HepG2 (cell line): ENCODE measurements at regions not wholly inside any gene's neighbourhood (a gene's known extent, or its start where the extent isn't known, plus 50 kb on each side); places are given as distances from the start of the nearest gene placed in this dataset.

ENCODE experiments used
- ATAC-seq: fragments of 200-7000 bp; cut with Tn5 transposase; 3 replicates; pipeline ENCODE4 v1.9.1; 2020; ENCODE audit warnings: mild to moderate bottlenecking, moderate library complexity
- BruUV-seq: library from RNA; stranded (reverse); fragments of 400-500 nt; replicated peaks from 2 replicates; lab custom pipeline; 2021; lab: Mats Ljungman, UMichigan
- CTCF ChIA-PET: fragments of 300-600 bp; formaldehyde crosslinking; extraction: SDS; loops from one replicate; lab custom pipeline; 2021; ENCODE audit warnings: low total read pairs, inconsistent platforms, low intra/inter-chr PET ratio; lab: Yijun Ruan, JAX
- POLR2A ChIA-PET: fragments of 350-600 bp; sonication (Branson Sonifier 250); formaldehyde crosslinking; loops from one replicate; lab custom pipeline; 2020; ENCODE audit warnings: antibody characterized with exemption, inconsistent platforms; lab: Yijun Ruan, JAX
- DNase-seq: peaks from one replicate; pipeline ENCODE4 v3.0.0-alpha.2; 2015; ENCODE audit warnings: low spot score
- FAIRE-seq: peaks from 3 replicates; lab custom pipeline; 2011; peaks lifted over from hg19 to GRCh38; lab: Jason Lieb, UNC
- H2AFZ ChIP-seq: one replicate; pipeline ENCODE4 v1.6.1; 2011; ENCODE audit warnings: low read length, inconsistent platforms
- H3K27ac ChIP-seq: fragments of 300-600 bp; 3 replicates; pipeline ENCODE4 v1.8.0; 2011; ENCODE audit warnings: mixed run types, mild to moderate bottlenecking, mixed read lengths, low read length, inconsistent platforms; ENCODE audit not compliant: insufficient read depth; ENCODE audit errors: extremely low read length
- H3K27me3 ChIP-seq, 2 experiments: fragments of 200-600 bp in 1 of 2; 2 replicates in 1 of 2; 3 replicates in 1 of 2; pipeline versions ENCODE4 v1.6.0 to v1.8.0; 2011; ENCODE audit warnings: low read length in 2 of 2, mild to moderate bottlenecking in 2 of 2, moderate library complexity in 2 of 2, inconsistent platforms in 1 of 2; ENCODE audit not compliant: insufficient read depth in 2 of 2, control insufficient read depth in 1 of 2
- H3K36me3 ChIP-seq, 2 experiments: fragments of 200-600 bp in 1 of 2; replicated peaks in 1 of 2; 2 replicates in 1 of 2; 3 replicates in 1 of 2; pipeline versions ENCODE4 v1.5.1 to v1.8.0; 2011; ENCODE audit warnings: low read length in 2 of 2, inconsistent platforms in 1 of 2; ENCODE audit not compliant: insufficient read depth in 2 of 2, control insufficient read depth in 1 of 2
- H3K4me1 ChIP-seq: 2 replicates; pipeline ENCODE4 v1.5.1; 2012; ENCODE audit warnings: low read length, inconsistent platforms; ENCODE audit not compliant: insufficient read depth
- H3K4me2 ChIP-seq: 2 replicates; pipeline ENCODE4 v1.6.0; 2011; ENCODE audit warnings: low read depth, low read length, inconsistent platforms
- H3K4me3 ChIP-seq, 3 experiments: fragments of 200-600 bp in 1 of 3; sonication (generic), shearing (Covaris generic) in 1 of 3; replicated peaks in 1 of 3; 2 replicates each; pipeline ENCODE4 v1.5.1; 2011 to 2016; ENCODE audit warnings: low read length in 3 of 3, inconsistent platforms in 2 of 3, low read depth in 2 of 3, mild to moderate bottlenecking in 2 of 3, control low read depth in 1 of 3, mixed read lengths in 1 of 3; ENCODE audit not compliant: insufficient read depth in 1 of 3
- H3K79me2 ChIP-seq: one replicate; pipeline ENCODE4 v1.6.1; 2011; ENCODE audit warnings: low read length, inconsistent platforms; ENCODE audit not compliant: insufficient read depth
- H3K9ac ChIP-seq: 2 replicates; pipeline ENCODE4 v1.6.0; 2011; ENCODE audit warnings: mild to moderate bottlenecking, low read depth, low read length, inconsistent platforms; ENCODE audit not compliant: insufficient read depth
- H3K9me3 ChIP-seq: 2 replicates; pipeline ENCODE4 v1.5.1; 2012; ENCODE audit warnings: mild to moderate bottlenecking, low read length
- H4K20me1 ChIP-seq: 2 replicates; pipeline ENCODE4 v1.6.0; 2011; ENCODE audit warnings: inconsistent platforms, mild to moderate bottlenecking, low read length, moderate library complexity; ENCODE audit not compliant: insufficient read depth
- ARID3A ChIP-seq: IDR thresholded peaks from 2 replicates; pipeline ENCODE4 v1.6.1; 2012; ENCODE audit warnings: low read depth, low read length, improper control_type of control experiment
- CEBPB ChIP-seq: IDR thresholded peaks from 2 replicates; pipeline ENCODE4 v1.6.1; 2011; ENCODE audit warnings: low read depth, low read length, improper control_type of control experiment, borderline replicate concordance
- POGZ ChIP-seq: sonication (generic); formaldehyde crosslinking; IDR thresholded peaks from 2 replicates; pipeline ENCODE4 v1.4.0; 2020; ENCODE audit warnings: mild to moderate bottlenecking, missing genetic modification reagents
- RAD51 ChIP-seq: fragments of 450-650 bp; IDR thresholded peaks from 2 replicates; pipeline ENCODE4 v1.6.1; 2016; ENCODE audit warnings: borderline replicate concordance
- SAP130 ChIP-seq: IDR thresholded peaks from 2 replicates; pipeline ENCODE4 v1.6.1; 2016; ENCODE audit warnings: low read depth
- ZFP82 ChIP-seq: sonication (generic); formaldehyde crosslinking; IDR thresholded peaks from 2 replicates; pipeline ENCODE4 v1.5.1; 2020; ENCODE audit warnings: mild to moderate bottlenecking, missing genetic modification reagents, borderline replicate concordance
- ZNF224 ChIP-seq: sonication (generic); formaldehyde crosslinking; IDR thresholded peaks from 2 replicates; pipeline ENCODE4 v1.5.0; 2020; ENCODE audit warnings: mild to moderate bottlenecking, missing genetic modification reagents
- ZNF354B ChIP-seq: sonication (generic); formaldehyde crosslinking; IDR thresholded peaks from 2 replicates; pipeline ENCODE4 v1.8.0; 2022; ENCODE audit warnings: mild to moderate bottlenecking, missing genetic modification reagents
- ZNF430 ChIP-seq: sonication (generic); formaldehyde crosslinking; IDR thresholded peaks from 2 replicates; pipeline ENCODE4 v1.9.0; 2021; ENCODE audit warnings: mild to moderate bottlenecking, missing genetic modification reagents
- ZNF589 ChIP-seq: sonication (generic); formaldehyde crosslinking; conservative IDR thresholded peaks from 2 replicates; pipeline ENCODE4 v1.8.0; 2022; ENCODE audit warnings: mild to moderate bottlenecking, moderate library complexity, missing genetic modification reagents
- ZNF747 ChIP-seq: sonication (generic); formaldehyde crosslinking; IDR thresholded peaks from 2 replicates; pipeline ENCODE4 v1.8.1; 2023; ENCODE audit warnings: missing genetic modification reagents, mild to moderate bottlenecking, borderline replicate concordance
- WGBS: methylation state at CpG from one replicate; pipeline ENCODE4 v1.1.6; 2017; ENCODE audit warnings: low lambda C conversion rate; 5-methylcytosine and 5-hydroxymethylcytosine counted together
- in situ Hi-C: cut with HindIII; loops from 2 replicates; pipeline ENCODE4 v1.10.0; 2017; ENCODE audit warnings: low pct_unique_long_range_greater_than_20kb; ENCODE audit not compliant: extremely low pct_ligation_motif_present
- intact Hi-C: fragments of 100-400 bp; cut with micrococcal nuclease; formaldehyde crosslinking; loops from one replicate; pipeline ENCODE4 v1.10.0; 2022; ENCODE audit not compliant: unreplicated experiment
- TF ChIP-seq, protein P1 (sequence below): sonication (generic); formaldehyde crosslinking; IDR thresholded peaks from 2 replicates; pipeline ENCODE4 v1.5.0; 2020; ENCODE audit warnings: missing genetic modification reagents
- TF ChIP-seq, protein P2 (sequence below): sonication (generic); formaldehyde crosslinking; IDR thresholded peaks from 2 replicates; pipeline ENCODE4 v1.9.0; 2021; ENCODE audit warnings: missing genetic modification reagents, mild to moderate bottlenecking, borderline replicate concordance

GRCh38 chr13:34151885-34152284, 333.9 kb downstream of the RFC3 start:
- TF ChIP-seq POGZ (no peak), CEBPB (no peak), ZFP82 (no peak), ZNF430 (no peak), SAP130 (no peak), RAD51 (no peak), ZNF224 (CRISPR knock-in tag) (no peak), ZNF747 (CRISPR knock-in tag) (no peak), ZNF589 (CRISPR knock-in tag) (no peak), ZNF354B (CRISPR knock-in tag) (no peak), ARID3A (no peak)
- TF ChIP-seq, protein P1, sequence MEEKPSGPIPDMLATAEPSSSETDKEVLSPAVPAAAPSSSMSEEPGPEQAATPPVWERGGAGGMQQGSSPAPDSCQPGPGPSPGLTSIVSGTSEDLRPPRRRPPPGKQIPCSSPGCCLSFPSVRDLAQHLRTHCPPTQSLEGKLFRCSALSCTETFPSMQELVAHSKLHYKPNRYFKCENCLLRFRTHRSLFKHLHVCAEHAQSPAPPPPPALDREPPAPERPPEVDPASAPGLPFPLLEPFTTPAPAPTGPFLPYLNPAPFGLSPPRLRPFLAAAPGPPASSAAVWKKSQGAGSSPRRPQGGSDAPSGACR (CRISPR knock-in tag) = no peak
- TF ChIP-seq, protein P2, sequence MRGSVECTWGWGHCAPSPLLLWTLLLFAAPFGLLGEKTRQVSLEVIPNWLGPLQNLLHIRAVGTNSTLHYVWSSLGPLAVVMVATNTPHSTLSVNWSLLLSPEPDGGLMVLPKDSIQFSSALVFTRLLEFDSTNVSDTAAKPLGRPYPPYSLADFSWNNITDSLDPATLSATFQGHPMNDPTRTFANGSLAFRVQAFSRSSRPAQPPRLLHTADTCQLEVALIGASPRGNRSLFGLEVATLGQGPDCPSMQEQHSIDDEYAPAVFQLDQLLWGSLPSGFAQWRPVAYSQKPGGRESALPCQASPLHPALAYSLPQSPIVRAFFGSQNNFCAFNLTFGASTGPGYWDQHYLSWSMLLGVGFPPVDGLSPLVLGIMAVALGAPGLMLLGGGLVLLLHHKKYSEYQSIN (CRISPR knock-in tag) = no peak
- Histone ChIP-seq H3K36me3 (no peaks in the 10 kb centered on the region), H3K4me1 (peaks cover 14% of the 10 kb centered on the region), H3K79me2 (no peaks in the 10 kb centered on the region), H2AFZ (no peak overlapping the region), H3K4me3 (no peak overlapping the region), H4K20me1 (no peaks in the 10 kb centered on the region), H3K9me3 (no peaks in the 10 kb centered on the region), H3K9ac (no peak overlapping the region), H3K4me2 (no peak overlapping the region), H3K27ac (no peak overlapping the region), H3K27me3 (no peaks in the 10 kb centered on the region)
- CTCF ChIA-PET = no interaction called here
- BruUV-seq = no TSS peak
- in situ Hi-C loops (no loop called here), intact Hi-C loops (no loop called here)
- FAIRE-seq (no peak), ATAC-seq (no peak), DNase-seq (no peak)
- POLR2A ChIA-PET = no interaction called here
- WGBS = 92% methylated on average over 1 of the region's 1 CpG
